GM12878 (cell line): ENCODE measurements at regions not wholly inside any gene's neighbourhood (a gene's known extent, or its start where the extent isn't known, plus 50 kb on each side); places are given as distances from the start of the nearest gene placed in this dataset.

Experiments
- ATF2 ChIP-seq: IDR thresholded peaks from 2 replicates; pipeline ENCODE4 v1.6.1; 2012; ENCODE audit warnings: low read length, inconsistent platforms
- CBFB ChIP-seq: IDR thresholded peaks from 2 replicates; pipeline ENCODE4 v1.6.1; 2016; ENCODE audit warnings: antibody characterized with exemption, low read depth
- CREB1 ChIP-seq: IDR thresholded peaks from 2 replicates; pipeline ENCODE4 v1.6.1; 2012; ENCODE audit warnings: low read depth, mild to moderate bottlenecking, inconsistent platforms
- CTCF ChIP-seq, 3 experiments: IDR thresholded peaks in 2 of 3; conservative IDR thresholded peaks in 1 of 3; 2 replicates each; pipeline ENCODE4 v1.5.1; 2011; ENCODE audit warnings: low read depth in 3 of 3, low read length in 3 of 3, mild to moderate bottlenecking in 3 of 3, control low read depth in 2 of 3, moderate library complexity in 2 of 3, inconsistent platforms in 1 of 3, mixed read lengths in 1 of 3; ENCODE audit not compliant: control insufficient read depth in 2 of 3, insufficient read depth in 1 of 3; ENCODE audit errors: extremely low read depth in 1 of 3
- EP300 ChIP-seq, 2 experiments: fragments of 150-350 bp in 1 of 2; IDR thresholded peaks; 2 replicates each; pipeline ENCODE4 v1.6.1; 2011 to 2012; ENCODE audit warnings: low read depth in 2 of 2, low read length in 2 of 2, borderline replicate concordance in 1 of 2, improper control_type of control experiment in 1 of 2, inconsistent platforms in 1 of 2; ENCODE audit not compliant: control insufficient read depth in 1 of 2
- GABPA ChIP-seq: IDR thresholded peaks from 2 replicates; pipeline ENCODE4 v1.6.1; 2014; ENCODE audit warnings: antibody characterized with exemption, low read depth, mild to moderate bottlenecking, inconsistent platforms
- POLR2AphosphoS5 ChIP-seq: IDR thresholded peaks from 2 replicates; pipeline ENCODE4 v1.6.1; 2011; ENCODE audit warnings: mild to moderate bottlenecking, low read length, inconsistent platforms
- SIN3A ChIP-seq: IDR thresholded peaks from 2 replicates; pipeline ENCODE4 v1.6.1; 2012; ENCODE audit warnings: low read depth, low read length, improper control_type of control experiment
- TAF1 ChIP-seq: IDR thresholded peaks from 2 replicates; pipeline ENCODE4 v1.6.1; 2011; ENCODE audit warnings: mild to moderate bottlenecking, low read depth, low read length, borderline replicate concordance

GRCh38 chr4:163651761-163652160, 157.3 kb downstream of the TMA16 start:
- TF ChIP-seq CREB1, result no peak
- TF ChIP-seq POLR2AphosphoS5, result no peak
- TF ChIP-seq GABPA, result no peak
- no peak for TF ChIP-seq SIN3A
- no peak for TF ChIP-seq EP300 (IDR thresholded peaks at IDR 0.05; ENCODE audit: borderline replicate concordance in 1 of 2, control insufficient read depth in 1 of 2, low read depth in 2 of 2, low read length in 2 of 2)
- no peak for TF ChIP-seq CTCF (IDR thresholded peaks at IDR 0.05 in 2 of 3, conservative IDR thresholded peaks at IDR 0.05 in 1 of 3; ENCODE audit: control insufficient read depth in 2 of 3, extremely low read depth in 1 of 3, insufficient read depth in 1 of 3, low read depth in 3 of 3, low read length in 3 of 3)
- TF ChIP-seq CBFB, result no peak
- no peak for TF ChIP-seq TAF1
- TF ChIP-seq ATF2, result no peak
